Uterus (tissue), 2 donors: ENCODE measurements at regions not wholly inside any gene's neighbourhood (a gene's known extent, or its start where the extent isn't known, plus 50 kb on each side); places are given as distances from the start of the nearest gene placed in this dataset.

Experiments used
- POLR2A ChIP-seq, 2 donors: fragments of 450-650 bp; IDR thresholded peaks; one replicate each; pipeline ENCODE4 v1.6.1; 2016; ENCODE audit warnings: antibody characterized with exemption in 2 of 2, mild to moderate bottlenecking in 1 of 2, moderate library complexity in 1 of 2
- TF ChIP-seq, protein P1 (sequence below), 4 experiments: fragments of 200-600 bp in 2 of 4; fragments of 450-650 bp in 2 of 4; sonication (generic) in 2 of 4; IDR thresholded peaks; one replicate each; pipeline ENCODE4 v1.5.1; 2016 to 2019; ENCODE audit warnings: antibody characterized with exemption in 4 of 4, mild to moderate bottlenecking in 2 of 4, moderate library complexity in 1 of 4

DNA sequence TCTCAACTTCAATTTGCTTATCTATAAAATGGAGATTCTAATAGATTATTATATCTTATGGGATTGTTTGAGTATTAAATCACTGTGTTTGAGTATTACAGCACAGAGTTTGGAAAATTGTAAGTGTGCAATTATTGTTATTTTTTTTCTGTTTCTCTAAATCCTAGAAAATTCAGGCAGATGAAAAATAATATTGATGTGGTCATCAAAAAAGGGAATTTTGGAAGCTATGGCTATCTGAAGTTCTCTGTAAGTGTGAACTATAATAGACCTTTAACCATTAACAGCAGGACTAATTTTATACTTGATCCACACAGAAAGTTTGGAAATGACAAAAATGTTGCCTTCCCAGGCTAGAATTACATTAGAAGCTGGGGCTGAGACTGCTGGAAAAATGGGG is 393.2 kb downstream of the SUCLG1 start:
- TF ChIP-seq POLR2A (IDR thresholded peaks at IDR 0.05): no peak
- TF ChIP-seq, protein P1, sequence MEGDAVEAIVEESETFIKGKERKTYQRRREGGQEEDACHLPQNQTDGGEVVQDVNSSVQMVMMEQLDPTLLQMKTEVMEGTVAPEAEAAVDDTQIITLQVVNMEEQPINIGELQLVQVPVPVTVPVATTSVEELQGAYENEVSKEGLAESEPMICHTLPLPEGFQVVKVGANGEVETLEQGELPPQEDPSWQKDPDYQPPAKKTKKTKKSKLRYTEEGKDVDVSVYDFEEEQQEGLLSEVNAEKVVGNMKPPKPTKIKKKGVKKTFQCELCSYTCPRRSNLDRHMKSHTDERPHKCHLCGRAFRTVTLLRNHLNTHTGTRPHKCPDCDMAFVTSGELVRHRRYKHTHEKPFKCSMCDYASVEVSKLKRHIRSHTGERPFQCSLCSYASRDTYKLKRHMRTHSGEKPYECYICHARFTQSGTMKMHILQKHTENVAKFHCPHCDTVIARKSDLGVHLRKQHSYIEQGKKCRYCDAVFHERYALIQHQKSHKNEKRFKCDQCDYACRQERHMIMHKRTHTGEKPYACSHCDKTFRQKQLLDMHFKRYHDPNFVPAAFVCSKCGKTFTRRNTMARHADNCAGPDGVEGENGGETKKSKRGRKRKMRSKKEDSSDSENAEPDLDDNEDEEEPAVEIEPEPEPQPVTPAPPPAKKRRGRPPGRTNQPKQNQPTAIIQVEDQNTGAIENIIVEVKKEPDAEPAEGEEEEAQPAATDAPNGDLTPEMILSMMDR (IDR thresholded peaks at IDR 0.05): no peak
